Vagina (tissue), 2 donors: ENCODE measurements at regions not wholly inside any gene's neighbourhood (a gene's known extent, or its start where the extent isn't known, plus 50 kb on each side); places are given as distances from the start of the nearest gene placed in this dataset.

Experiments
- CTCF ChIP-seq, 3 experiments: fragments of 450-650 bp in 2 of 3; fragments of 200-600 bp in 1 of 3; sonication (generic) in 1 of 3; IDR thresholded peaks; one replicate each; pipeline ENCODE4 v1.5.1; 2017 to 2019; ENCODE audit warnings: antibody characterized with exemption in 3 of 3, mild to moderate bottlenecking in 2 of 3, moderate library complexity in 2 of 3
- POLR2A ChIP-seq, 2 donors: fragments of 450-650 bp; IDR thresholded peaks; one replicate each; pipeline ENCODE4 v1.6.1; 2017; ENCODE audit warnings: antibody characterized with exemption in 2 of 2, mild to moderate bottlenecking in 2 of 2, moderate library complexity in 2 of 2

- TF ChIP-seq POLR2A (IDR thresholded peaks at IDR 0.05) (no peak), CTCF (IDR thresholded peaks at IDR 0.05) (no peak)
Measured at GRCh38 chr6:131456565-131456964, 116.5 kb upstream of the ARG1 start.
